ENCODE measurements at regions not wholly inside any gene's neighbourhood (a gene's known extent, or its start where the extent isn't known, plus 50 kb on each side); places are given as distances from the start of the nearest gene placed in this dataset.

GRCh38 chr9:79334001-79334400, 237.8 kb upstream of the TLE4 start:
- TF ChIP-seq CTCF (conservative IDR thresholded peaks at IDR 0.05 in 1 of 2, IDR thresholded peaks at IDR 0.05 in 1 of 2; ENCODE audit: low read depth in 1 of 2, low read length in 2 of 2) (no peak), EZH2 (IDR thresholded peaks at IDR 0.05; ENCODE audit: low read length, missing control alignments) (no peak)
